Nephron progenitor cell (in vitro differentiated cells): ENCODE measurements at regions not wholly inside any gene's neighbourhood (a gene's known extent, or its start where the extent isn't known, plus 50 kb on each side); places are given as distances from the start of the nearest gene placed in this dataset.
"Not testable (repeated sequence)": the region's sequence is repeated elsewhere in the genome, so short reads cannot be mapped to it uniquely, and the experiment has no call there.

ENCODE experiments used
- DNase-seq: peaks from one replicate; pipeline ENCODE4 v3.0.0; 2021
- H3K27ac Mint-ChIP-seq: 2 replicates; pipeline ENCODE4 v1.8.0; 2021; ENCODE audit warnings: mild to moderate bottlenecking, moderate library complexity, mixed read lengths
- H3K27me3 Mint-ChIP-seq: 2 replicates; pipeline ENCODE4 v1.8.0; 2021; ENCODE audit warnings: mild to moderate bottlenecking, low read depth, mixed read lengths; ENCODE audit not compliant: poor library complexity
- H3K36me3 Mint-ChIP-seq: 2 replicates; pipeline ENCODE4 v1.8.0; 2021; ENCODE audit warnings: low read depth, mixed read lengths
- H3K4me1 Mint-ChIP-seq: 2 replicates; pipeline ENCODE4 v1.8.0; 2021; ENCODE audit warnings: mixed read lengths
- H3K4me3 Mint-ChIP-seq: 2 replicates; pipeline ENCODE4 v1.8.0; 2021; ENCODE audit warnings: mild to moderate bottlenecking, moderate library complexity, mixed read lengths
- H3K9me3 Mint-ChIP-seq: 2 replicates; pipeline ENCODE4 v1.8.0; 2021; ENCODE audit warnings: mild to moderate bottlenecking, moderate library complexity, mixed read lengths
- TF ChIP-seq, protein P1 (sequence below): fragments of 200-600 bp; sonication (generic); IDR thresholded peaks from 2 replicates; pipeline ENCODE4 v1.5.0; 2021; ENCODE audit warnings: antibody characterized with exemption

DNA sequence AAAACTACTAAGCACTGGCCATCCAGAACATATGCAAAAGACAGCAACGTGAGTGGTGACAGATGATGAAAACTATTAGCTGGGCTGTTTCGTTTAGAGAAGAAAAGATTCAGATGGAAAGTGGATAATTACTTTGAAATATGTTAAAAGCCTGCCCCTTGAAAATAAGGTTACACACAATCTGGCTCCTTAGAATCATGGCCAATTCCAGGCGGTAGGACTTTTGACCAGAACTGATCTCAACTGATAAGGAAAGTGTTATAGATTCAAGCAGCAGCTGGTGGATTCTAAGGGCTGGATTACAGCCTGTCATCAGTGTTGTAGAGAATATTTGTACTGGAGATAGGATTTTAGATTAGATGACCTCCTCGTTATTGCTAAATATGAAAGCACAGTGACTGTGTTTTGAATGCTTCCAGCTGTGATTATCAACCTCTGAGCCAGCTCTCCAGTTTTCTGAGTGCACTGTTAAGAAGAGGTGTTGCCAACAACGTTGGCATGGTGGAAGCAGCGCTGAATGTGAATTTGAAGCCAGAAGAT, 75.1 kb downstream of the KBTBD2 start:
- not testable (repeated sequence) for DNase-seq, H3K4me3 Mint-ChIP-seq, H3K27ac Mint-ChIP-seq, H3K27me3 Mint-ChIP-seq, H3K9me3 Mint-ChIP-seq, H3K4me1 Mint-ChIP-seq, H3K36me3 Mint-ChIP-seq

DNA sequence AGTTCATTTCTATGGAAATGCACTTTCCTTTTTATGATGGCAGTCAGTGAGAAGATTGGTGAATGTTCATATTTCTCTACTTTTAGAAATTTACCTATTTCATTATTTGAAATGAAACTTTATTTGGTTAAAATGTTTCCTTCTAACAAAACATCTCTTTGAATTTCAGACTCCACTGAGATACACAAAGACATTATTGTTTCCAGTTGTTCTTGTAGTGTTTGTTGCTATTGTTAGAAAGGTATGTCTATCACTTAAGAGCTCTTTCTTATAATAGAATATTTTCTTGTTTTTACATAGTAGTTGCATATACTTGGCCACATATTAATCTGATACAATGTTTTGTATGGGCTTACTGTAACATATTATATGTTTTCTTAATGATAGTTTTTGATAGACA, 76.8 kb downstream of the KBTBD2 start:
- not testable (repeated sequence) for H3K27me3 Mint-ChIP-seq, H3K4me1 Mint-ChIP-seq, DNase-seq, H3K4me3 Mint-ChIP-seq, H3K27ac Mint-ChIP-seq, H3K9me3 Mint-ChIP-seq, H3K36me3 Mint-ChIP-seq

DNA sequence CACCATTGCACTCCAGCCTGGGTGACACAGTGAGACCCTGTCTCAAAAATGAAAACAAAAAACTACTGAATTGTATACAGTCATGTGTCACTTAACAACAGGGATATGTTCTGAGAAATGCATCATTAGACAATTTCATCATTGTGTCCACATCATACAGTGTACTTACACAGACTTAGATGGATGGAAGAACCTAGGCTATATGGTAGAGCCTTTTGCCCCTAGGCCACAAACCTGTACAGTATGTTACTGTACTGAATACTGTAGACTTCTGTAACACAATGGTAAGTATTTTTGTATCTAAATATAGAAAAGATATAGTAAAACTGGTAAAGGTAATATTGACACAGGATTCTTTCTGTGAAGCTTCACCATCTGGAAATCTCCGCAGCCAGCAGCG, 81.7 kb downstream of the KBTBD2 start:
- Mint-ChIP-seq H3K4me3 (no peak overlapping the region), H3K36me3 (no peaks in the 10 kb centered on the region), H3K9me3 (no peaks in the 10 kb centered on the region), H3K27me3 (no peaks in the 10 kb centered on the region), H3K27ac (no peak overlapping the region), H3K4me1 (no peaks in the 10 kb centered on the region)
- TF ChIP-seq, protein P1, sequence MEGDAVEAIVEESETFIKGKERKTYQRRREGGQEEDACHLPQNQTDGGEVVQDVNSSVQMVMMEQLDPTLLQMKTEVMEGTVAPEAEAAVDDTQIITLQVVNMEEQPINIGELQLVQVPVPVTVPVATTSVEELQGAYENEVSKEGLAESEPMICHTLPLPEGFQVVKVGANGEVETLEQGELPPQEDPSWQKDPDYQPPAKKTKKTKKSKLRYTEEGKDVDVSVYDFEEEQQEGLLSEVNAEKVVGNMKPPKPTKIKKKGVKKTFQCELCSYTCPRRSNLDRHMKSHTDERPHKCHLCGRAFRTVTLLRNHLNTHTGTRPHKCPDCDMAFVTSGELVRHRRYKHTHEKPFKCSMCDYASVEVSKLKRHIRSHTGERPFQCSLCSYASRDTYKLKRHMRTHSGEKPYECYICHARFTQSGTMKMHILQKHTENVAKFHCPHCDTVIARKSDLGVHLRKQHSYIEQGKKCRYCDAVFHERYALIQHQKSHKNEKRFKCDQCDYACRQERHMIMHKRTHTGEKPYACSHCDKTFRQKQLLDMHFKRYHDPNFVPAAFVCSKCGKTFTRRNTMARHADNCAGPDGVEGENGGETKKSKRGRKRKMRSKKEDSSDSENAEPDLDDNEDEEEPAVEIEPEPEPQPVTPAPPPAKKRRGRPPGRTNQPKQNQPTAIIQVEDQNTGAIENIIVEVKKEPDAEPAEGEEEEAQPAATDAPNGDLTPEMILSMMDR = no peak
- no peak for DNase-seq

DNA sequence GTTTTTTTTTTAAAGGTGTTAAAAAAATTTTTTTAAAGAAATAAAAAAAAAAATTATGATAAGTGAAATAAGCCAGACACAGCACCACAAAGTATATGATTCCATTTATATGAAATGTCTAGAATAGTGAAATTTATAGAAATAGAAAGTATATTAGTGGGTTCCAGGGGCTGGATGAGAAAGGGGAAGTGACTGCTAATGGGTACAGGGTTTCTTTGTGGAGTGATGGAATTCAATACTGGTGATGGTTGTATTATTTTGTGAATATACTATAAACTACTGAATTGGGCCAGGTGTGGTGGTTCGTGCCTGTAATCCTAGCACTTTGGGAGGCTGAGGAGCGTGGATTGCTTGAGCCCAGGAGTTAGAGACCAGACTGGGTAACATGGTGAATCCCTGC, 82.2 kb downstream of the KBTBD2 start:
- no peaks in the 10 kb centered on the region for H3K9me3 Mint-ChIP-seq
- no peak for DNase-seq
- no peaks in the 10 kb centered on the region for H3K4me1 Mint-ChIP-seq
- no peaks in the 10 kb centered on the region for H3K36me3 Mint-ChIP-seq
- H3K27ac Mint-ChIP-seq = no peak overlapping the region
- no peak overlapping the region for H3K4me3 Mint-ChIP-seq
- TF ChIP-seq, protein P1 = no peak
- no peaks in the 10 kb centered on the region for H3K27me3 Mint-ChIP-seq

DNA sequence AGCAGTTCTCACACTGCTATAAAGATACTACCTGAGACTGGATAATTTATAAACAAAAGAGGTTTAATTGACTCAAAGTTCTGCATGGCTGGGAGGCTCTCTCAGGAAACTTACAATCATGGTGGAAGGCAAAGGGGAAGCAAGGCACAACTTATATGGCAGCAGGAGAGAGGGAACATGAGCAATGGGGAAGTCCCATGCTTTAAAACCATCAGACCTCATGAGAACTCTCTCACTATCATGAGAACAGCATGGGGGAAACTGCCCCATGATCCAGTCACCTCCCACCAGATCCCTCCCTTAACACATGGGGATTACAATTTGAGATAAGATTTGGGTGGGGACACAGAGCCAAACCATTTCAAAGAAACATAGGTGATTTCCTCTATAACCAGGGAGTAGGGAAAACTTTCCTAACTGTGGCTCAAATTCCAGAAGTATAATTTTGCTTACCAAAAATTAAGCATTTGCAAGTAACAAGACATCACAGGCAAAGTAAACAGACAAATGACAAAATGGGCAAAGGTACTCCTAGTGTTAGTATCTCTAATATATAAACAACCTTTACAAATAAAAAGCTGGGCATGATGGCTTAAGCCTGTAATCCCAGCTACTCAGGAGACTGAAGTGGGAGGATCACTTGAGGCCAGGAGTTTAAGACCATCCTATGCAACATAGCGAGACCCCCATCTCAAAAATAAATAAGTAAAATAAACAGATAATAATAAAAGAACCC, 88.0 kb downstream of the KBTBD2 start:
- H3K27me3 Mint-ChIP-seq = peaks cover 7% of the 10 kb centered on the region
- H3K4me1 Mint-ChIP-seq = no peaks in the 10 kb centered on the region
- H3K4me3 Mint-ChIP-seq = no peak overlapping the region
- TF ChIP-seq, protein P1 = no peak
- no peak overlapping the region for H3K27ac Mint-ChIP-seq
- DNase-seq = no peak
- H3K36me3 Mint-ChIP-seq = peaks cover 24% of the 10 kb centered on the region
- H3K9me3 Mint-ChIP-seq = peaks cover 35% of the 10 kb centered on the region

DNA sequence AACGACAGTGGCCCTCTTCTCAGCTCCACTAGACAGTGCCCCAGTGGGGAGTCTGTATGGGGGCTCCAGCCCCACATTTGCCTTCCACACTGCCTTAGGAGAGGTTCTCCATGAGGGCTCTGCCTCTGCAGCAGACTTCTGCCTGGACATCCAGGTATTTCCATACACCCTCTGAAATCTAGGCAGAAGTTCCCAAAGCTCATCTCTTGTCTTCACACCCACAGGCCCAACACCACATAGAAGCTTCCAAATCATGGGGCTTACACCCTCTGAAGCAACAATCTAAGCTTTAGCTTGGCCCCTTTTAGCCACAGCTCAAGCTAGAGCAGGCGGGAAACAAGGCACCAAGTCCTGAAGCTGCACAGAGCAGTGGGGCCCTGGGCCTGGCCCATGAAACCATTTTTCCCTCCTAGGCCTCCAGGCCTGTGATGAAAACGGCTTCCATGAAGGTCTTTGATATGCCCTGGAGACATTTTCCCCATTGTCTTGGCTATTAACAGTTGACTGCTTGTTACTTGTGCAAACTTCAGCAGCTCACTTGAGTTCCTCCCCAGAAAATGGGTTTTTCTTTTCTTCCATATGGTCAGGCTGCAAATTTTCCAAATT, 89.2 kb downstream of the KBTBD2 start:
- no peak for DNase-seq
- Mint-ChIP-seq H3K27ac (no peak overlapping the region), H3K36me3 (peaks cover 24% of the 10 kb centered on the region), H3K4me1 (no peaks in the 10 kb centered on the region), H3K27me3 (peaks cover 7% of the 10 kb centered on the region), H3K9me3 (peaks cover 35% of the 10 kb centered on the region), H3K4me3 (no peak overlapping the region)
- TF ChIP-seq, protein P1 = no peak

DNA sequence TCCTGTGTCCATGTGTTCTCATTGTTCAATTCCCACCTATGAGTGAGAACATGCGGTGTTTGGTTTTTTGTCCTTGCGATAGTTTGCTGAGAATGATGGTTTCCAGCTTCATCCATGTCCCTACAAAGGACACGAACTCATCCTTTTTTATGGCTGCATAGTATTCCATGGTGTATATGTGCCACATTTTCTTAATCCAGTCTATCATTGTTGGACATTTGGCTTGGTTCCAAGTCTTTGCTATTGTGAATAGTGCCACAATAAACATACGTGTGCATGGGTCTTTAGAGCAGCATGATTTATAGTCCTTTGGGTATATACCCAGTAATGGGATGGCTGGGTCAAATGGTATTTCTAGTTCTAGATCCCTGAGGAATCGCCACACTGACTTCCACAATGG, 98.5 kb downstream of the KBTBD2 start:
- H3K4me3 Mint-ChIP-seq, H3K27me3 Mint-ChIP-seq, H3K36me3 Mint-ChIP-seq: not testable (repeated sequence)

DNA sequence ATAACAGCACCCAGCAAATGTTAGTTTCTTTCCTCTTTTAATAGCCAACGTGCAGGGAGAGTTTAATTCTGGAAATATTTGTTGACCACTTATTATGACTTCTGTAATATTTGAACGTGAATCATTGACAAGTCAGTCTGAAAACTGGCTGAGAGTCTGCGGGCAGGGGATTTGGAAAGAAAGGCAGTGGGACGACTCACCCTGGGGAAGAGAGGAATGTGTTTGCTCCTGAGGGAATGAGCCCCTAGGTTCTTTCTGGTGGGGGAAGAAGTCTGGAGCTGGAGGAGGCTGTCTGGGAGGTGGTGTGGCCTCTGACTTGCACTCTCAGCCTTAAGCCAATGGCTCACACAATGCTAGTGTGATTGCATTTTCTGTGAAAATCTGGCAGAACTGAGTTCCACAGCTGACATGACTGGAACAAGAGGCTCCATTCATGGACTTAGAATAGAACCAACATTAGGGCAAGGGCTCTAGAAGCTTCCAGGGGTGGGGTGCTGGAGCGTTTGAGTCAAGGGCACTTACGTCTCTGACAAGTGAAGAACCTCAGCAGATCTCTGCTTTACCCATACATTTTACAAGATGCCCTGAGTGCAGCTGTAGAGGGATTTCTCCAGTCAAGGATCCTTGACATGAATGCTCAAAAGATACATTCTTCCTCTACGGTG, 100.7 kb downstream of the KBTBD2 start:
- not testable (repeated sequence) for H3K4me1 Mint-ChIP-seq, H3K36me3 Mint-ChIP-seq, DNase-seq, H3K4me3 Mint-ChIP-seq, H3K9me3 Mint-ChIP-seq, H3K27ac Mint-ChIP-seq, H3K27me3 Mint-ChIP-seq

More for the DNA sequence above, 98.5 kb downstream of the KBTBD2 start:
- not testable (repeated sequence) for DNase-seq, H3K9me3 Mint-ChIP-seq, H3K27ac Mint-ChIP-seq, H3K4me1 Mint-ChIP-seq

DNA sequence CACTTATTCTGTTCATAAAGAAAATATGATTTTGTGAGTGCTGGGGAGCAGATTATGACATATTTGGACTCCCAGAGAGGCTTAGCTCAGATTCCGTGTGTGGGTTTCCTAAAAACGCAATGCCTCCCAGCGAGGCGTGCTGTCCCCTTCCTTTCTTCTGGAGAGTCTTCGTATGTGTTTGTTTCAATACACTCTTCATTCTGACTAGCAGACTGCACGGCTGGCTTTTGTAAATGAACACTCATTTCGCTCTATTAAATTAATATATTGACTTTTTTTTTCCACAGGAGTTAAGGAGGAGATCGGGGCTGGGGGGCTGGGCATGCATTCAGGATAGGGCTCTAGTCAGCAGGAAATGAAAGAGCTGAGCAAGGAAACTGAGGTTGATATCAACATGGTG, 102.3 kb downstream of the KBTBD2 start:
- H3K27me3 Mint-ChIP-seq, H3K36me3 Mint-ChIP-seq, H3K4me3 Mint-ChIP-seq, H3K27ac Mint-ChIP-seq, H3K9me3 Mint-ChIP-seq, H3K4me1 Mint-ChIP-seq, DNase-seq: not testable (repeated sequence)

DNA sequence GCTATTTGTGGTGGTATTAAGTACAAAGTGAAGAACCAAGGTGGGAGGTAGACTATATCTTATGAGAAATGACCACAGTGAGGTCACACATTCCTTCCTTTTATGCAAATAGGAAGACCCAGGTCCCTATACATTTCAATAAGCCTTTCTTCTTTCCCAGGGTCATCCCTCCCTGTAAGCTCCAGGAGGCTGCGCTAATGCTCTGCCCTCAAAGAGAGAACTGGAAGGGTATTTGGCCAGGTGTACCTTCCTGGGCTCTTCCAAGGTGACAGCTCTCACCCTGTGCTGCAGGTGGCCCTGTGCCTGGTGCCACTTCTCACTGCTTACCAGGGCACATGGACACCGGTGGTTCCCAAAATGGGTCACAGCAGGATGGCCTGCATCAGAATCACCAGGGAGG, 103.4 kb downstream of the KBTBD2 start:
- H3K36me3 Mint-ChIP-seq, H3K9me3 Mint-ChIP-seq, H3K27ac Mint-ChIP-seq, H3K27me3 Mint-ChIP-seq, DNase-seq, H3K4me3 Mint-ChIP-seq, H3K4me1 Mint-ChIP-seq: not testable (repeated sequence)
